GM12873 (cell line): ENCODE measurements at regions not wholly inside any gene's neighbourhood (a gene's known extent, or its start where the extent isn't known, plus 50 kb on each side); places are given as distances from the start of the nearest gene placed in this dataset.

Source experiments
- CTCF ChIP-seq: IDR thresholded peaks from 2 replicates; pipeline ENCODE4 v1.5.1; 2012; ENCODE audit warnings: low read depth, mild to moderate bottlenecking, moderate library complexity, low read length, control low read depth; ENCODE audit not compliant: insufficient read depth; ENCODE audit errors: missing control alignments

GRCh38 chr2:161075701-161076100 lies 84.5 kb upstream of the TANK start:
- no peak for TF ChIP-seq CTCF

GRCh38 chr2:161076936-161077335 lies 83.3 kb upstream of the TANK start:
- TF ChIP-seq CTCF: no peak

DNA sequence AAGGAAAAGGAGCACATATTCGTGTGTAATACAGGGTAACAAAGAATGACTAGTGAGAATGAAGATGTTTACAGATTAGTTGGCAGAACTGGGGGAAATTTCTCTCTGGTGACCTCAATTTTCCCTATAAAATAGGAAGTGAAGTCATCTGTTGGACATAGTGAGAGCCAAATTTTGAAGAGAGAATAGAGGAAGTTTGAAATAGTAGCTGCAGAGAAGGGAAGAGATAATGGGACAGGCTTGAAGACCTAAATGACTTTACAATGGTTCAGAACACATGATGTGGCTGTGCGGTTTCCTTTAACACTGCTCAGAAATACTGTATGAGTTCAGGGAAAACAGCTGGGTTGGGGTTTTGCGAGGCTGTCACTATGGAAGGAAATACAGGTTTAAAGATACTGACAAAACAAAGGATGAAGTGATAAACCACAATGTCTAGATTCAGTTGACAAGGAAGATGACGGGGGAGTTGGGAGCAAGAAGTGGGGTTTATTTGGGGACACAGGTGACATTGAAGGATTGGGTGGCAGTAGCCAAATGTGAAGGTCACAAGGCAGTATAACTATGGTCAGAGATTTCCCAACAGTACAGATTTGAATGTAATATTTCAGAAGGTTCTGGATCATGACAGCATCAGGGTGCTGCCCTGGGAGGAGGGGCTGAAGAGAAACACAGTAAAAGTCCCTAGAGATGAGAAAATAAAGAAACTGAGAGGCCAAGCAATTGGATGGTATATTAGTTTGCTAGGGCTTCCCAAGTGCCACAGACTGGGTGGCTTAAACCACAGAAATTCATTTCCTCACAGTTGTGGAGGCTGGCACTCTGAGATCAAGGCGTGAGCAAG lies 82.6 kb upstream of the TANK start:
- no peak for TF ChIP-seq CTCF

- no peak for TF ChIP-seq CTCF
These were observed 82.1 kb upstream of the TANK start for GRCh38 chr2:161078211-161078539.

DNA sequence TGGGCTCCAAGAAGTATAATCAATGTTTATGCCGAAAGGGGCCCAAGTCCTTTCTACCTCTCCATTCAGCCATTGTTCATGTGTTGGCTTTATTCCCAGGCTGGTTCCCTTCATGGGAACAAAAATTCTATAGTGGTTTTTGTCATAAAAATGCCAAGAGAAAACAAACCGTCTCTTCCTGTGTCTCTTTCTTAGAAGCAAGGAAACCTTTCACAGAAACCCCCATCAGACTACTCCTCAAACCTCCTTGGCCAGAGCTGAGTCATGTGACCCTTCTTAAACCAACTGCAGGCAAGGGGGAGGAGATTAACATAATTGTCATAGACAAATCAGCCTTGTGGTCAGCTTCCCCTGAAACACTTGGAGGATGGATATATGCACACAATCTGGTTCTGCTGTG lies 75.1 kb upstream of the TANK start:
- no peak for TF ChIP-seq CTCF

DNA sequence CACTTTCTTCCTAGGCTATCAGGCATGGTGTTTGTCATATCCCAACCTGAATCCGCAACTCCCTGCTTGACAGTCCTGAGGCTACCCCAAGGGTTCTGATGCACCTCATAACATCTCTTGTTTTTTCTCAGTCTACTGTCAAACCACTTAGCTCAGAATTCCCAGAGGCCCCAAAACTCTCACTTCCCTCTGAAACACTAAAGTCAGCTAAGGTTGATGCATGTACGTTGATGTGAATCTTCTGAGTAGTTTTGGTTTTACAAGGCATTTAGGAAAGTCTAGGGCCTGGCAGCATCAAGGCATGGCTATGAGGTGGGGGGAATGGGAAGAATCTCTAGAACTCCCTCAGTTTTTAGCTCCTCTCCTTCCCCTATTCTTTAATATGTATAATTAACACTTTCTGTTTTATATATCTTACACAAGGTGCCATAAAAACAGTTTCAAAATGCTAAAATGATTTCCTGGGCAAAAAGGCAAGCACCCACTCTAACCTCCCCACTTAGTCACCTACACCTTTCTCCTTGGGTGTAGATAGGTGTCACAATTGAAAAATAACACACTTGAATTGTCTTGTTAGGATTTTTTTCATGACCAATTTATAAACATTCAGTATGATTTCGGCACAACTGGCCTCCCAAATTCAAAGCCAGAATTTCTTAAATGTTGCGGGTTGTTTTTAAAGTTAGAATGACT lies 71.4 kb upstream of the TANK start:
- no peak for TF ChIP-seq CTCF

DNA sequence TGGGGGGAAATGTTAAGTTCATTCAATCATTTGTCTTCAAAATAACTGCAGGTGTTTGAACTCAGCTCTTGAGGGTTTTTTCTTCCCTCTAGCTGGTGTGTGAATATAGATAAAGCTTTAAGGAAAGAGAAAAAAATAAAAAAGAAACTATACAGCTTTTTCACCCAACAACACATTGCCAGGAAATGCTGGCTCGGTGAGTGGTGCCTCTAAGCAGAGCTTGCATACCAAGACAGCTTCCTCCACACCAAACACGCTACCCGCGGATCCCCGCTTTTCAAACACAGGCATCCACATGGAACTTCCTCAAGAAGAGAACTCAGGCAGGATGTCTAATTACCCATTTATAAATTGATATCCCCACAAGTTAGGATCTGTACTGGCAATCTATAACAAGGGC lies 69.8 kb upstream of the TANK start:
- TF ChIP-seq CTCF: no peak
